HUES64 (cell line): ENCODE measurements at regions not wholly inside any gene's neighbourhood (a gene's known extent, or its start where the extent isn't known, plus 50 kb on each side); places are given as distances from the start of the nearest gene placed in this dataset.

ENCODE experiments used
- H3K27ac ChIP-seq: 2 replicates; pipeline ENCODE4 v1.7.0; 2013; ENCODE audit warnings: low read depth, low read length, inconsistent platforms
- H3K27me3 ChIP-seq: 2 replicates; pipeline ENCODE4 v1.6.1; 2013; ENCODE audit warnings: mild to moderate bottlenecking, low read length; ENCODE audit not compliant: insufficient read depth
- H3K36me3 ChIP-seq: 2 replicates; pipeline ENCODE4 v1.6.1; 2013; ENCODE audit warnings: mild to moderate bottlenecking, low read length; ENCODE audit not compliant: insufficient read depth
- H3K4me1 ChIP-seq: 2 replicates; pipeline ENCODE4 v1.6.1; 2013; ENCODE audit warnings: mild to moderate bottlenecking, low read length, moderate library complexity; ENCODE audit not compliant: insufficient read depth
- H3K4me3 ChIP-seq: 2 replicates; pipeline ENCODE4 v1.5.1; 2013; ENCODE audit warnings: mild to moderate bottlenecking, low read length, moderate library complexity
- H3K9ac ChIP-seq: 2 replicates; pipeline ENCODE4 v1.6.1; 2013; ENCODE audit warnings: mild to moderate bottlenecking, low read depth, low read length
- H3K9me3 ChIP-seq: 2 replicates; pipeline ENCODE4 v1.6.1; 2013; ENCODE audit warnings: low read depth, low read length; ENCODE audit not compliant: insufficient read depth
- WGBS: fragments of 150-250, 120-280 bp; methylation state at CpG from one replicate; pipeline ENCODE4 v1.1.7; 2013; ENCODE audit warnings: missing lambda C conversion rate; 5-methylcytosine and 5-hydroxymethylcytosine counted together

DNA sequence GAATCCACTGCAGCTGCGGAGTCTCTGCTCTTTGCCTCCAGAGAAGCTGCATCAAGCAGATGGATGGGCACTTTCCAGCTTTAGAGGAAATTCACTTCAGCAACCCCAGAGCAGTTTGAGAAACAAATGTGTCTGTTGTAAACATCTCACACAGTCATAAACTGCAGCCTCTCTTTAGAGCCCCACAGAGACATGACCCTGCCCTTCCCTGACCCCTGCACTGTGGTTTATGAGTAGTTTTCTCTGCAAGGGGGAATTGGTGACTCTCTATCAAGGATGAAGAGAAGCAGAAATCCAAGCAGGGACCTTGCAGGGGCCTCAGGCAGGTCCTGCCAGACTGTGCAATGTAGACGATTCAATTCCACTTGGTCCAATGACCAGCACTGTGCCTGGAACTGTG is 160.2 kb downstream of the SH2D4B start:
- Histone ChIP-seq H3K4me1 (no peaks in the 10 kb centered on the region), H3K36me3 (no peaks in the 10 kb centered on the region), H3K4me3 (no peak overlapping the region), H3K27ac (no peak overlapping the region), H3K9ac (no peak overlapping the region), H3K27me3 (no peaks in the 10 kb centered on the region), H3K9me3 (no peaks in the 10 kb centered on the region)
- WGBS: 92% methylated on average over 2 of the region's 2 CpGs

DNA sequence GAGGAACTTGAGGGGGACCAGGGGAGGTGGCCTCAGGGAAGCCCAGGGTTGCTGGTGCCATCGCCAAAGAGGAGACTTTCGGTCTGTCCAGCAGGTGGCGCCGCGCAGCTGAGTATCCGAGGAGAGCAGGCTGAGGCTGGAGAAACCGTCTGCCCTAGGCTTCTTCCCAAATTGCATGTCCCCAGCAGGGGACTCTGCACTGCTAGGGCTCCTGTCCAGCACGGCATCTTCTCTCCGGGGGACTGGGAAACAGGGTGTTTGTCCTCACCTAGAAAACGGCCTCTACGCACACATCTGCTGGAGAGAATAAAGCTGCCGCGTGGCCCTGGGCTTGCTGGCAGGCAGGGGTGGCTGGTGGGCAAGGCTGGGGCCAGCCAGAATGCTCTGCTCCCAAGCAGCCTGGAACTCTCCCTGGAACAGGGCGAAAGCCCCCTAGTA is 161.9 kb downstream of the SH2D4B start:
- Histone ChIP-seq H3K4me1 (no peaks in the 10 kb centered on the region), H3K4me3 (no peak overlapping the region), H3K27me3 (no peaks in the 10 kb centered on the region), H3K27ac (no peak overlapping the region), H3K36me3 (no peaks in the 10 kb centered on the region), H3K9me3 (no peaks in the 10 kb centered on the region), H3K9ac (no peak overlapping the region)
- 16% methylated on average over 14 of the region's 14 CpGs for WGBS

DNA sequence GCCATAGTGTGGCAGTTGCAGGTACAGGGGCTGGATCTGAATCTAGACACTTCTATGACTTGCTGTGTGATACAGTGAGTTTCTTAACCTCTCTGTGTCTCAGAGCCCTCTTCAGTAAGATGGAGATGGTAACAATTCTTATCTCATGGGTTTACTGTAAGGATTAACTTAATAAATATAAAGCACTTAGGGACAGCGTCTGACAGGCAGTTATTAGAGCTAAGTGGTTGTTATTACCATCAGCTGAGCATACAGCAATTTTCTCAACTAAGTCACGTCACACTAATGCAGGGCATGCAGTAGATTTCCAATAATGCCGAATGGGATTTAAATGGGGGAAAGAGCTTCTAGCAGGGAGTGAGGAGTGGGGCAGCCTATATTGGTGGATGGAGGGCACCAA is 162.6 kb downstream of the SH2D4B start:
- Histone ChIP-seq H3K27me3 (no peaks in the 10 kb centered on the region), H3K9ac (no peak overlapping the region), H3K36me3 (no peaks in the 10 kb centered on the region), H3K9me3 (no peaks in the 10 kb centered on the region), H3K27ac (no peak overlapping the region), H3K4me3 (no peak overlapping the region), H3K4me1 (no peaks in the 10 kb centered on the region)
- WGBS: 93% methylated on average over 3 of the region's 3 CpGs

DNA sequence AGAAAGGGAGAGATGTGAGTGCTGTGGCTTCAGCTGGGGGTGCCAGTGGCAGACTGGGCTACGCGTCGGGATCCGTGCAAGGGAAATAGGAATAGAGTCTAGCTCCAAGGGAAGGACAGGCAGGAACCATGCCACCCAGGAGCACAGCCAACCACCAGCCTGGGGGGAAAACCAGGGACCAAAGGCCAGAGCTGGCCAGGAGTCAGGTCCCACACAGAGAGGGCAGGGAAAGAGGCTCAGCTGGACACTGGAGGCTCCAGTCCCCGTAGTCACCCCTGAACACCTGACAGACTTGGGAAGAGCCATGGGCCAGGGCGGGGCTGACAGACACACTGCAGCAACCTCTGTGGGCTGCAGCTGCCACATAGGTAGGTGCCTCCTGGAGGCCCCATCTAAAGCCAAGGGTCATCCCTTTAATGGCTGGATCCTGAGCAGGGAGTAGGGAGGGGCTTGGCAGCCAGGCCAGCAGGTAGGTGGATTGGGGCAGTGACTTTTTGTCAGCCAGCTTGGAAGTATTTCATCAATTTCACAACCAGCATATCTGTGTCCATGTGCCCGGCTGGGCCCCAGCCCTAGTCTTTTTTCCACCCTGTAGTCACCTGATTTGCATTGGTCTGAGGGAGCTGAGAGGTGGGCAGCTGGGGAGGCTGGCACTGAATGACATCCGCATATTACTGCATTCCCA is 163.2 kb downstream of the SH2D4B start:
- H3K27ac ChIP-seq: no peak overlapping the region
- no peaks in the 10 kb centered on the region for H3K4me1 ChIP-seq
- no peaks in the 10 kb centered on the region for H3K27me3 ChIP-seq
- no peak overlapping the region for H3K4me3 ChIP-seq
- 87% methylated on average over 8 of the region's 8 CpGs for WGBS
- H3K9me3 ChIP-seq: no peaks in the 10 kb centered on the region
- no peaks in the 10 kb centered on the region for H3K36me3 ChIP-seq
- no peak overlapping the region for H3K9ac ChIP-seq

DNA sequence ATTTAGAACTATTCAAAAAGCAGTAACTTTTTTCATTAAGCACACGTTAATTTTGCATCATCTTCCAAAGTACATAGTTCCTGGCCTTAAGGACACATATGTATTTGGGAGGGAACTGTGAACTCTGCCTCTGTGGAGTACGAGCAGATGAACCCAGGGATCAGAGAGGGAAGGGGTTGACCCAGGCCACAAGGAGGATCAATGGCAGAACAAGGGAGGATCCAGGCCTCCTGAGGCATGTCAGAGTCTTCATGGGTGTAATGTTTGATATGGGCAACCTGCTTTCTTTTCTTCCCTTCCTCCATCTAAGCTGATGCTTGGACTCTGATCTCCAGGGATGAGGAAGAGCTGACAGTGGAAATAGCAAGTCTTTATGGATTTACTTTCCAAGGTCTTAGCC is 164.0 kb downstream of the SH2D4B start:
- Histone ChIP-seq H3K9me3 (no peaks in the 10 kb centered on the region), H3K36me3 (no peaks in the 10 kb centered on the region), H3K27ac (no peak overlapping the region), H3K27me3 (no peaks in the 10 kb centered on the region), H3K4me3 (no peak overlapping the region), H3K9ac (no peak overlapping the region), H3K4me1 (no peaks in the 10 kb centered on the region)
- 86% methylated on average over 2 of the region's 2 CpGs for WGBS

DNA sequence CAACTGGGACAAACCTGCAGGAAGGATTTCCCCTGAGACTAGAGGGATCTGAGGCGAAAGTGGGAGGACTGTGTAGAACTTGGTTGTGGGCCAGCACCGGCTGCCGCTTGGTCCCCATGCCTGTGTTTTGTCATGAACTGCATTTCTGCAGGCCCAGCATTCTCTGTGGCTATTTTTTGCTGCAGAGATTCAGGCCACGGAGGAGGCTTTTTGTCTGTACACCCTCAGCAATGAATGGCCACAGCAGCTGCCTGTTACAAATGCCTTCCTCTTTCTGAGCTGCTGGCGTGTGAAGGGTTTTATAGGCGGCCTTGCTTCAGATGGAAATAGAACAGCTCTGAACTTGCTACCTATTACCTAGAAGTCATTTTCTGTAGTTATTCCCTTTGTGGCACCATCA is 164.4 kb downstream of the SH2D4B start:
- H3K27me3 ChIP-seq: no peaks in the 10 kb centered on the region
- 93% methylated on average over 6 of the region's 6 CpGs for WGBS

DNA sequence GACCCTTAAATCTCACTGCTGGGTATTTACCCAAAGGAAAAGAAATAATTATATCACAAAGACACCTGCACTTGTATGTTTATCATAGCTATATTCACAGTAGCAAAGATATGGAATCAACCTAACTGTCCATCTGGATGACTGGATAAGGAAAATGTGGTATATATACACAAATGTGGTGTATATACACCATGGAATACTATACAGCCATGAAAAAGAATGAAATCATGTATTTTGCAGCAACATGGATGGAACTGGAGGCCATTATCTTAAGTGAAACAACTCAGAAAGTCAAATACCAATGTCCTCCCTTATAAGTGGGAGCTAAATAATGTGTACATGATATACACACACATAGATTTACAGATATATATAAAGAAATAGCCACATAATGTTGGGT is 168.2 kb downstream of the SH2D4B start:
- Histone ChIP-seq H3K27me3 (no peaks in the 10 kb centered on the region), H3K9ac (no peak overlapping the region), H3K36me3 (no peaks in the 10 kb centered on the region)

More for the DNA sequence above, 164.4 kb downstream of the SH2D4B start:
- no peak overlapping the region for H3K4me3 ChIP-seq
- no peaks in the 10 kb centered on the region for H3K9me3 ChIP-seq
- no peak overlapping the region for H3K27ac ChIP-seq
- no peaks in the 10 kb centered on the region for H3K4me1 ChIP-seq
- no peaks in the 10 kb centered on the region for H3K36me3 ChIP-seq
- no peak overlapping the region for H3K9ac ChIP-seq

DNA sequence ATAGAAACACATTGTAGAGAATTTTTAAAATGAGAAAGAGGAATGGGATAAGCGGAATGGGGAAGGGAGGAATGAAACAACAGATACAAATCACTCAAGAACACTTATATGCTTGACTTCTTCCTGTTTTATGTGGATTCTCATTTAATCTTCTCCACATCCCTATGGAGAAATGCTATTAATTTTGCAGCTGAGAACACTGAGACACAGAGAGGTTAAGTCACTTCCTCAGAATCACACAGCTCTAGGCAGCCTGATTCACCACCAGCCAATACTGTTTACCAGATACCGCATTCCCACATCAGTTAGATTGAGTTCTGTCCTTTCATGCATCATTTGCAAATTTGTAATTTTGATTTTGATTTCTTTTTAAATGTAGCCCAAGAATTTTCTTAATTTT is 170.5 kb downstream of the SH2D4B start:
- no peaks in the 10 kb centered on the region for H3K36me3 ChIP-seq
- no peaks in the 10 kb centered on the region for H3K9me3 ChIP-seq
- no peaks in the 10 kb centered on the region for H3K27me3 ChIP-seq
- no peak overlapping the region for H3K4me3 ChIP-seq
- 94% methylated on average over 1 of the region's 2 CpGs for WGBS
- no peak overlapping the region for H3K9ac ChIP-seq
- H3K4me1 ChIP-seq: no peaks in the 10 kb centered on the region
- H3K27ac ChIP-seq: no peak overlapping the region

More for the DNA sequence above, 168.2 kb downstream of the SH2D4B start:
- Histone ChIP-seq H3K9me3 (no peaks in the 10 kb centered on the region), H3K27ac (no peak overlapping the region), H3K4me3 (no peak overlapping the region), H3K4me1 (no peaks in the 10 kb centered on the region)

DNA sequence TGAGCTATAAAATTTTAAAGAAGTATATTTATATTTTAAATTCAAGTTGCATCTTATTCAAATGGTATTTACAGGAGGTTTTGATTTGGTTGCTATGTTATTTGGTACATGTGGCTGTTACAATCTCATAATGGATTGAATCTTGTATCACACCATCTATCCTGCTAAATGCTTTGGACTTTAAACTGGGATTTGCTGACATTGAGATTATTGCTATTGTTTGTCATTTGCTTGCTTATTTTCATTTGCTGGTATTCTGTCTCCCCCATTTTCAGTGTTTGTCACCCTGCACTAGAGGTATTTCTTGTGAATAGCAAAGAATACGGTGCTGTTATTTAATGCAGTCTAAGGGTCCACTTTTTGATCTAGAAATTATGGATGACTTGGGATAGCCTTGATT is 171.1 kb downstream of the SH2D4B start:
- Histone ChIP-seq H3K36me3 (no peaks in the 10 kb centered on the region), H3K4me3 (no peak overlapping the region), H3K9ac (no peak overlapping the region), H3K4me1 (no peaks in the 10 kb centered on the region), H3K27ac (no peak overlapping the region), H3K27me3 (no peaks in the 10 kb centered on the region), H3K9me3 (no peaks in the 10 kb centered on the region)
- no CpG with 5 or more reads among the region's 1 CpG for WGBS

DNA sequence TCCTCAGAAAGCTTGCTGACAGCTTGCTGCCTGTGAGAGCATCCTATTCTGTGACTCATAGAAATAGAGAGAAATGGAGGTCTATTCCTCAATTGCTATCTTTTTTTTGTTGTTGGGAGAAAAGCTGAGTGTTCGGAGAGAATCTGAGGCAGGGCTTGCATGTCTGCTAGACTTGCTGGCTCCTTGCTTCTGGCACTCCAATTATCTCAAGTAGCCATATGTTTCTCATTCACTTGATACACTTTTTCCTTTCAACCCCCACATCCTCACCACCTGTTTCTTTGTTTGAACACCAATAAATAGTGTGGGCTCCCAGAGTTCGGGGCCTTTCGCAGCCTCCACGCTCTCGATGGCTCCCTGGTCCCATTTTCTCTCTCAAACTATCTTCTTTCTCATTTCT is 172.2 kb downstream of the SH2D4B start:
- H3K27me3 ChIP-seq: no peaks in the 10 kb centered on the region
- no peak overlapping the region for H3K27ac ChIP-seq
- no peaks in the 10 kb centered on the region for H3K4me1 ChIP-seq
- no peaks in the 10 kb centered on the region for H3K36me3 ChIP-seq
- H3K9me3 ChIP-seq: no peaks in the 10 kb centered on the region
- 92% methylated on average over 5 of the region's 5 CpGs for WGBS
- no peak overlapping the region for H3K4me3 ChIP-seq
- no peak overlapping the region for H3K9ac ChIP-seq

DNA sequence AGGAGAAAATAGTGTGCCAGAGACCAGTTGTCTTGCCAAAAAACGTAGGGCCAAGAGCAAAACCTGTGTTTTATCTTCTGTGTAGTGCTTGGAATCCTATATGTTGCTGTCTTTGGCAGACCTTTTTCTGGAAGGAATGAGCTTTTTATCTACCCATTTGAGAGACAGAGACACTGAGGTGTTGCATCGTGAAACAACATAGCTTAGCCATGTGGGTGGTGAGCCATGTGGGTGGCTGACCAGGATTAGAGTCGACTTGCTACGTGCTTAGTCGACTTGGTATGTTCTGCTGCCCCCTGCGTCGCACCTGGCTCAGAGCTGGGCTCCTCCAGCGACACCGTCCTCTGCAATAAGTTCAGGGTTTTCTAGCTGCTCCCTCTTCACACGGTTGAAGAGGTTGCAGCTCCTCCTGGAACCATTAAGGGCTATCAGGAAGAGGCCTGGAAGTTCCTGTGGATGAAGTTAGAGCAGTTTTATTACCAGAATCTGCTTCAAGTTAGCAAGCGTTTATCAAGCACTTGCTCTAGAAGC is 175.8 kb downstream of the SH2D4B start:
- Histone ChIP-seq H3K9ac (no peak overlapping the region), H3K4me1 (no peaks in the 10 kb centered on the region), H3K27ac (no peak overlapping the region), H3K27me3 (no peaks in the 10 kb centered on the region), H3K4me3 (no peak overlapping the region), H3K36me3 (no peaks in the 10 kb centered on the region), H3K9me3 (no peaks in the 10 kb centered on the region)
- WGBS: 89% methylated on average over 11 of the region's 11 CpGs

DNA sequence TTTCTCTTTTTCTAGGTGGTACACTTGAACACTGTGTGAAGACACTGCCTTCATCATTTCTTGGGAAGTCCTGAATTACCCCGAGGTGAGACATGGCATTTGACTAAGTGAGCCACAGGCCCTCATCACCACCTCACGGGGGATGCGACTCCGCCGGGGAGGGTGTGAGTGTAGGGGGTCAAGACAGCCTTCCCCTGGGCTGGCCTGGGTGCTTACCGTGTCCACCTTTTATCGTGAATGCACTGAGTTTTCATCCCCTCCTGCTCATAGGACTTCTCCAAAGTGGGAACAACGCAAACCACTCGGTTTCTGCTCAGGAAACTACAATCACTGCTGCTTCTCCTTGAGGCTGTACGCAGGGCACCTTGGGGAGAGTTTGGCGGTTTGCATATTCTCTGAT is 176.9 kb downstream of the SH2D4B start:
- Histone ChIP-seq H3K27me3 (no peaks in the 10 kb centered on the region), H3K4me1 (no peaks in the 10 kb centered on the region), H3K27ac (no peak overlapping the region), H3K9me3 (no peaks in the 10 kb centered on the region), H3K4me3 (no peak overlapping the region), H3K9ac (no peak overlapping the region), H3K36me3 (no peaks in the 10 kb centered on the region)
- 92% methylated on average over 11 of the region's 11 CpGs for WGBS
